Vagina (tissue), 2 donors: ENCODE measurements at regions not wholly inside any gene's neighbourhood (a gene's known extent, or its start where the extent isn't known, plus 50 kb on each side); places are given as distances from the start of the nearest gene placed in this dataset.
A peak's percentile ranks its signal among the peaks of the same experiment; 100 is the strongest.

Experiments used
- DNase-seq, 2 donors: peaks; one replicate each; pipeline ENCODE4 v3.0.0-alpha.2; 2017; ENCODE audit errors: extremely low spot score in 2 of 2
- H3K27ac ChIP-seq: fragments of 200-600 bp; sonication (generic); one replicate; pipeline ENCODE4 v1.5.1; 2019
- H3K27me3 ChIP-seq: fragments of 200-600 bp; sonication (generic); one replicate; pipeline ENCODE4 v1.5.1; 2019
- H3K36me3 ChIP-seq, 2 donors: fragments of 200-600 bp; sonication (generic); one replicate each; pipeline ENCODE4 v1.5.1; 2017 to 2019
- H3K4me1 ChIP-seq: fragments of 200-600 bp; sonication (generic); one replicate; pipeline ENCODE4 v1.5.1; 2019
- H3K4me3 ChIP-seq, 2 donors: fragments of 200-600 bp; sonication (generic); 1 replicate in 1 of 2; 2 replicates in 1 of 2; pipeline ENCODE4 v1.5.1; 2016 to 2019
- H3K9me3 ChIP-seq: fragments of 200-600 bp; sonication (generic); one replicate; pipeline ENCODE4 v1.5.1; 2019
- CTCF ChIP-seq, 3 experiments: fragments of 450-650 bp in 2 of 3; fragments of 200-600 bp in 1 of 3; sonication (generic) in 1 of 3; IDR thresholded peaks; one replicate each; pipeline ENCODE4 v1.5.1; 2017 to 2019; ENCODE audit warnings: antibody characterized with exemption in 3 of 3, mild to moderate bottlenecking in 2 of 3, moderate library complexity in 2 of 3
- POLR2A ChIP-seq, 2 donors: fragments of 450-650 bp; IDR thresholded peaks; one replicate each; pipeline ENCODE4 v1.6.1; 2017; ENCODE audit warnings: antibody characterized with exemption in 2 of 2, mild to moderate bottlenecking in 2 of 2, moderate library complexity in 2 of 2
- POLR2AphosphoS5 ChIP-seq, 2 donors: sonication (generic); formaldehyde crosslinking; IDR thresholded peaks; one replicate each; pipeline ENCODE4 v1.9.0; 2017; ENCODE audit warnings: antibody characterized with exemption in 2 of 2, mild to moderate bottlenecking in 2 of 2, low read depth in 1 of 2; ENCODE audit not compliant: insufficient read depth in 1 of 2
- intact Hi-C: fragments of 100-400 bp; cut with DNase I; formaldehyde crosslinking; loops from one replicate; pipeline ENCODE4 v1.15.1; 2023

- H3K9me3 ChIP-seq: no peaks in the 10 kb centered on the region
- no peak for TF ChIP-seq POLR2A (IDR thresholded peaks at IDR 0.05)
- TF ChIP-seq POLR2AphosphoS5 (IDR thresholded peaks at IDR 0.05; ENCODE audit: insufficient read depth in 1 of 2, low read depth in 1 of 2): no peak
- no peak for TF ChIP-seq CTCF (IDR thresholded peaks at IDR 0.05)
- H3K36me3 ChIP-seq: no peaks in the 10 kb centered on the region
- H3K4me1 ChIP-seq: no peaks in the 10 kb centered on the region
- no peak overlapping the region for H3K4me3 ChIP-seq
- H3K27ac ChIP-seq: no peak overlapping the region
- H3K27me3 ChIP-seq: no peaks in the 10 kb centered on the region
- intact Hi-C loops: no loop called here
- no peak for DNase-seq
Measured at GRCh38 chr1:34645919-34646318, 108.9 kb upstream of the GJB5 start.

- no peaks in the 10 kb centered on the region for H3K36me3 ChIP-seq
- no peak for DNase-seq
- H3K9me3 ChIP-seq: no peaks in the 10 kb centered on the region
- H3K27ac ChIP-seq: no peak overlapping the region
- H3K27me3 ChIP-seq: no peaks in the 10 kb centered on the region
- no peaks in the 10 kb centered on the region for H3K4me1 ChIP-seq
- intact Hi-C loops: no loop called here
- H3K4me3 ChIP-seq: no peak overlapping the region
- TF ChIP-seq POLR2A (IDR thresholded peaks at IDR 0.05): no peak
- no peak for TF ChIP-seq CTCF (IDR thresholded peaks at IDR 0.05)
- no peak for TF ChIP-seq POLR2AphosphoS5 (IDR thresholded peaks at IDR 0.05; ENCODE audit: insufficient read depth in 1 of 2, low read depth in 1 of 2)
Measured at GRCh38 chr1:34648501-34648900, 106.3 kb upstream of the GJB5 start.

GRCh38 chr1:34650090-34650489 lies 104.8 kb upstream of the GJB5 start:
- no peaks in the 10 kb centered on the region for H3K27me3 ChIP-seq
- intact Hi-C loops: no loop called here
- no peaks in the 10 kb centered on the region for H3K9me3 ChIP-seq
- no peaks in the 10 kb centered on the region for H3K4me1 ChIP-seq
- H3K27ac ChIP-seq: no peak overlapping the region
- TF ChIP-seq POLR2A (IDR thresholded peaks at IDR 0.05): no peak
- TF ChIP-seq POLR2AphosphoS5 (IDR thresholded peaks at IDR 0.05; ENCODE audit: insufficient read depth in 1 of 2, low read depth in 1 of 2): no peak
- no peak for TF ChIP-seq CTCF (IDR thresholded peaks at IDR 0.05)
- H3K36me3 ChIP-seq: no peaks in the 10 kb centered on the region
- DNase-seq: no peak
- H3K4me3 ChIP-seq: no peak overlapping the region

- Histone ChIP-seq H3K36me3 (no peaks in the 10 kb centered on the region), H3K9me3 (no peaks in the 10 kb centered on the region), H3K27ac (no peak overlapping the region), H3K27me3 (no peaks in the 10 kb centered on the region), H3K4me3 (no peak overlapping the region), H3K4me1 (no peaks in the 10 kb centered on the region)
- intact Hi-C loops: no loop called here
- TF ChIP-seq CTCF (IDR thresholded peaks at IDR 0.05): no peak
- no peak for TF ChIP-seq POLR2AphosphoS5 (IDR thresholded peaks at IDR 0.05; ENCODE audit: insufficient read depth in 1 of 2, low read depth in 1 of 2)
- no peak for TF ChIP-seq POLR2A (IDR thresholded peaks at IDR 0.05)
- no peak for DNase-seq
Measured at GRCh38 chr1:34650800-34651199, 104.0 kb upstream of the GJB5 start.

- Histone ChIP-seq H3K27me3 (no peaks in the 10 kb centered on the region), H3K36me3 (no peaks in the 10 kb centered on the region), H3K27ac (no peak overlapping the region), H3K4me3 (no peak overlapping the region), H3K4me1 (no peaks in the 10 kb centered on the region), H3K9me3 (no peaks in the 10 kb centered on the region)
- TF ChIP-seq CTCF (IDR thresholded peaks at IDR 0.05) (no peak), POLR2AphosphoS5 (IDR thresholded peaks at IDR 0.05; ENCODE audit: insufficient read depth in 1 of 2, low read depth in 1 of 2) (no peak), POLR2A (IDR thresholded peaks at IDR 0.05) (no peak)
- DNase-seq: peak in 1 of 2 donors; percentile 74
- intact Hi-C loops: no loop called here
Measured at GRCh38 chr1:34653110-34653509, 101.7 kb upstream of the GJB5 start.
